Ascending aorta (tissue), 2 donors: ENCODE measurements at regions not wholly inside any gene's neighbourhood (a gene's known extent, or its start where the extent isn't known, plus 50 kb on each side); places are given as distances from the start of the nearest gene placed in this dataset.

Experiments used
- DNase-seq, 2 donors: peaks; one replicate each; pipeline ENCODE4 v3.0.0-alpha.2; 2019; ENCODE audit warnings: low spot score in 2 of 2
- H3K27ac ChIP-seq, 2 donors: fragments of 200-600 bp; sonication (generic); one replicate each; pipeline ENCODE4 v1.5.1; 2016 to 2017; ENCODE audit warnings: mild to moderate bottlenecking in 1 of 2
- H3K27me3 ChIP-seq: fragments of 200-600 bp; sonication (generic); one replicate; pipeline ENCODE4 v1.5.1; 2017
- H3K36me3 ChIP-seq, 2 donors: fragments of 200-600 bp; sonication (generic); one replicate each; pipeline ENCODE4 v1.5.1; 2016
- H3K4me1 ChIP-seq, 2 donors: fragments of 200-600 bp; sonication (generic); one replicate each; pipeline ENCODE4 v1.5.1; 2016 to 2017; ENCODE audit warnings: mild to moderate bottlenecking in 1 of 2
- H3K4me3 ChIP-seq, 2 donors: fragments of 200-600 bp; sonication (generic); one replicate each; pipeline ENCODE4 v1.5.1; 2016 to 2017; ENCODE audit warnings: mild to moderate bottlenecking in 1 of 2
- H3K9me3 ChIP-seq, 2 donors: fragments of 200-600 bp; sonication (generic); one replicate each; pipeline ENCODE4 v1.5.1; 2016
- CTCF ChIP-seq, 3 experiments: fragments of 200-600 bp in 2 of 3; fragments of 450-650 bp in 1 of 3; sonication (generic) in 2 of 3; IDR thresholded peaks; one replicate each; pipeline ENCODE4 v1.5.1; 2016 to 2019; ENCODE audit warnings: antibody characterized with exemption in 3 of 3, mild to moderate bottlenecking in 1 of 3, moderate library complexity in 1 of 3
- intact Hi-C: fragments of 100-400 bp; cut with DNase I; formaldehyde crosslinking; loops from one replicate; pipeline ENCODE4 v1.15.1; 2023

- Histone ChIP-seq H3K4me3 (no peak overlapping the region), H3K27me3 (no peaks in the 10 kb centered on the region), H3K27ac (no peak overlapping the region), H3K4me1 (no peaks in the 10 kb centered on the region), H3K9me3 (no peaks in the 10 kb centered on the region), H3K36me3 (no peaks in the 10 kb centered on the region)
- TF ChIP-seq CTCF (IDR thresholded peaks at IDR 0.05) = no peak
- no peak for DNase-seq
- intact Hi-C loops = no loop called here
These were observed 140.2 kb upstream of the LDB2 start for GRCh38 chr4:17038510-17039176.

GRCh38 chr4:17033768-17034181, 135.3 kb upstream of the LDB2 start:
- Histone ChIP-seq H3K4me1 (no peaks in the 10 kb centered on the region), H3K4me3 (no peak overlapping the region), H3K27me3 (no peaks in the 10 kb centered on the region), H3K36me3 (no peaks in the 10 kb centered on the region), H3K27ac (no peak overlapping the region), H3K9me3 (no peaks in the 10 kb centered on the region)
- DNase-seq = no peak
- no peak for TF ChIP-seq CTCF (IDR thresholded peaks at IDR 0.05)
- intact Hi-C loops = no loop called here

- Histone ChIP-seq H3K4me3 (no peak overlapping the region), H3K36me3 (no peaks in the 10 kb centered on the region), H3K27me3 (no peaks in the 10 kb centered on the region), H3K27ac (no peak overlapping the region), H3K4me1 (no peaks in the 10 kb centered on the region), H3K9me3 (no peaks in the 10 kb centered on the region)
- no peak for TF ChIP-seq CTCF (IDR thresholded peaks at IDR 0.05)
- DNase-seq = no peak
- intact Hi-C loops = no loop called here
These were observed 134.8 kb upstream of the LDB2 start for GRCh38 chr4:17033025-17033767.

- Histone ChIP-seq H3K4me1 (no peaks in the 10 kb centered on the region), H3K4me3 (no peak overlapping the region), H3K27ac (no peak overlapping the region), H3K27me3 (no peaks in the 10 kb centered on the region), H3K9me3 (no peaks in the 10 kb centered on the region), H3K36me3 (no peaks in the 10 kb centered on the region)
- DNase-seq = no peak
- no peak for TF ChIP-seq CTCF (IDR thresholded peaks at IDR 0.05)
- intact Hi-C loops = no loop called here
These were observed 132.1 kb upstream of the LDB2 start for GRCh38 chr4:17030543-17030942.

- DNase-seq = no peak
- no peak overlapping the region for H3K27ac ChIP-seq
- H3K27me3 ChIP-seq = no peaks in the 10 kb centered on the region
- H3K36me3 ChIP-seq = no peaks in the 10 kb centered on the region
- intact Hi-C loops = loop anchor here (5.0 kb wide), 1 partner anchor 32 kb away; no protein-coding TSS in a partner anchor
- TF ChIP-seq CTCF (IDR thresholded peaks at IDR 0.05) = no peak
- no peak overlapping the region for H3K4me3 ChIP-seq
- H3K9me3 ChIP-seq = no peaks in the 10 kb centered on the region
- no peaks in the 10 kb centered on the region for H3K4me1 ChIP-seq
These were observed 131.5 kb upstream of the LDB2 start for GRCh38 chr4:17029964-17030363.
